GM18511 (cell line): ENCODE measurements at regions not wholly inside any gene's neighbourhood (a gene's known extent, or its start where the extent isn't known, plus 50 kb on each side); places are given as distances from the start of the nearest gene placed in this dataset.
"Not testable (repeated sequence)": the region's sequence is repeated elsewhere in the genome, so short reads cannot be mapped to it uniquely, and the experiment has no call there.

Experiments used
- ATAC-seq: cut with Tn5 transposase; IDR thresholded peaks from one replicate; pipeline ENCODE4 v1.9.1; 2021; ENCODE audit warnings: mild to moderate bottlenecking, moderate library complexity; ENCODE audit not compliant: unreplicated experiment

DNA sequence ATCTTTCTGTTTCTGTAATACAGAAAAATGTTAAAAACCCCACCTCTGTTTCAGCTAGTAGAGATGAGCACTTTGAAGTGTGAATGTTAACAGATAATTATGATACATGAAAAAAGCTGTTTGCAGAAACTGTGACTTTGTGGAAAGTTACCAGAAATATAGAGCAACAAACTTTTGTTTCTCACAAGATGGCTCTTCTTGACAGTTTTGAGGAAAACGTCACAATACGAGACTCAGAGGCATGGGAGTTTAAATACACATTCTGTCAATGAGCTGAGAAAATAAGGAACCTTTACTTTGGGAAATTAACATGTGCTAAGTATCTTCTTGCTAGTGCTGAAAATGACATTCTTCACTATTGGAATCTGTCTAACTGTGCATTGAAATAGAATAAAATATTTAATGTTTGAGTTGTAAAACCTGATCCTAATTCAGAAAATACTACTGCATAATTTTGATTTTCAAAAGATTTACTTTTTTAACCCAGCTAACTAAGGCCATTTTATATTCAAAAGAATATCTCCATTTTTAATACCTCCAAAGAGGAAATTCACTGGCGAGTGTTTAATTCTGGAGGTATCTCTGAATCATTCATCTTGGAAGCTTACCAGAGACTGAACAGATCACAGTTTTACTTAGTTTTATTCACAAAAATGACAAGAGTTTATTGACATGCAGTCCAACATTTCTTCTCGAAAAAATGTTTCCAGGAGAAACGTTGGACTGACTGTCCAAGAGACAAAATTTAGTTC, 308.9 kb upstream of the LRFN5 start:
- no peak for ATAC-seq

DNA sequence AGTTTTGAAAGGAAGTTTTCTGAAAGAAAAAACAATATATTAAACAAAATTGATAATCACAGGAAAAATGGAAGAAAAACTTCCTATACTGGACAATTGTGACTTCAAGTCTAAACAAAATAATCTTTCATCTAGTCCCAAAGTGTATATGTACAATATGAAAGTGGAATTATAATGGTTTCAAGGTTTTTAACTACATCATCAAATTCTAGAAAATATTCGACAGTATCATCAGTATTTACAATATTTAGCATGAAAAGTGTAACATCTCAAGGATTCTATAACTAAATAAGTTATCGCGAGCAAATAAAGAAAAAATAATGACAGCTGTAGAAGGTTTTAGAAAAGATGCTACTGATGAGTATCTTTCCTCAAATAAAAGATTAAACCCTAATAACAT, 310.9 kb upstream of the LRFN5 start:
- no peak for ATAC-seq

DNA sequence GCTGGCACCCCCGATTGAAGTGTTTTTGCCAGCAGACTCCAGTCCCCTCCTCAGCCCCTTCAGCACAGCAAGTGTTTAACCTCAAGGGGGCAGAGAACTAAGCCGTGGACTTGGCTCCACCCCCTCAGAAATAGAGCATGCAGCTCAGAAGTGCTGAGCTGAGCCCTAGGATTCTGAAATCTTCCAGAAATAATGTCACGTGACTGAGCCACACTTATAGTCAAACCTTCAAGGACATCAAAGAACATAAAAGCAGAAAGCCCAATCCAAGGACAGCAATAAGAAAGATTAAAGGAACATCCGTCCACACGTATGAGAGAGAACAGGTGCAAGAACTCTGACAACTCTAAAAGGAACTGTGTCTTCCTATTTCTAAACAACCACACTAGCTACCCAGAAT, 317.7 kb upstream of the LRFN5 start:
- ATAC-seq, result no peak

GRCh38 chr14:41285186-41285748, 321.4 kb upstream of the LRFN5 start:
- no peak for ATAC-seq

GRCh38 chr14:41280745-41281144, 325.9 kb upstream of the LRFN5 start:
- ATAC-seq, result no peak

GRCh38 chr14:41277450-41277849, 329.2 kb upstream of the LRFN5 start:
- no peak for ATAC-seq

- no peak for ATAC-seq
Measured at GRCh38 chr14:41257476-41257875, 349.2 kb upstream of the LRFN5 start.

DNA sequence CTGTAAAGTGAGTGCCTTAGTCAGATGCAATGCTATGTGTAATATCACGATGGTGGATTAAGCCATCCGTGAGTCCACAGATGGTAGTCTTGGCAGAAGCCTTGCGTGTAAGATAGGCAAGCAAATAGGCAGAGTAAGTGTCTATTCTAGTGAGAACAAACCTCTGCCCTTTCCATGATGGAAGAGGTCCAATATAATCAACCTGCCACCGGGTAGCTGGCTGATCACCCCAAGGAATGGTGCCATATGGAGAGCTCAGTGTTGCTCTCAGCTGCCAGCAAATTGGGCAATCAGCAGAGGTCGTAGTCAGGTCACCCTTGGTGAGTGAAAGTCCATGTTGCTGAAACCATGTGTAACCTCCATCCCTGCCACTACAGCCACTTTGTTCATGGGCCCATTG, 371.2 kb upstream of the LRFN5 start:
- ATAC-seq, result no peak

DNA sequence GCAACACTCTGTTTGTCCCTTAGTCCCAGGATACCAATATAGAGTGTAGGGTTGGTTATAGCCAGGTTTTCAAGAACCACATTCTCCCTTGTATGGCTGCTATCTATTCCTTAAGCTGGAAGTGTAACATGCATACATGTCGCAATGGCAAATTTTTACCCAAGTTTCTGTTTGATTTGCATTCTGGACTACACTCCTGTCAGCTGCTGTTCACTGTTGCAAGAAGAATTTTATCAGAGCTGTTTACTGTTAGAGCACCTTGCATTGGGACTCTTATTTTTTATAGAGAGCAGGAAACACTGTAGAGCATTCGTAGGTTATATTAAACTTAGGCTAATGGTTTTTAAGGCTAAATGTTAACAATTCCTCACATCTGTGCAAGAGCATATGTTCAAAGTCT, 376.0 kb upstream of the LRFN5 start:
- ATAC-seq, result no peak

DNA sequence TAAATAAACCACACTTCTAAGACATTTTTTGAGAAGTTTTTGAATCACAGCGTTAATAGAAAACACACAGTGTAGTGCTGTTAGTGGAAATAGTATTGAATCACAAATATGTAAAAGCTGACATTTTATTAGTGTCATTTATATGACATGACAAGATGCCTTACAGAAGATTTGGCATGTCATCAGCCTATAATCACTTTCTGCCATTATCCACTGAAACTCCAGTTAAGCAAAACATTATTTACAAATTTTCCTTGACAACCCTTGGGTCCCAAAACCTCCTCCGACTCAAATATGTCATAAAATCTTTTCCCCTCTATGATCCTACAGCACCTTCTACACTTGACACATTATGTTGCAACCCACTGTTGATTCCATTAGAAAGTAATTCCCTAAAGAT, 376.9 kb upstream of the LRFN5 start:
- no peak for ATAC-seq

DNA sequence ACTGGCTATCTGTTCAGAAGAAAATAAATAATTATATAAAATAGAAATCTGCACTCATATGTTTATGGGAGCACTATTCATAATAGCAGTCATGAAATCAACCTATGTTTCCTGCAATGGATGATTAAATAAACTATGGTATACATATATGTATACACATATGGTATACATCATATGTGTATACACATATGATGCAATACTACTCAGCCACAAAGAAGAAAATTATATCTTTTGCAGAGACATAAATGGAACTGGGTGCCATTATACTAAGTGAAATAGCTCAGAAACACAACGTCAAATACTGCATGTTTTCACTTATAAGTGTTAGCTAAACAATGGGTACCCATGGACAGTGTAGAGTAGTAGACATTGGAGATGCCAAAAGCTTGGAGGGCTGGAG, 381.2 kb upstream of the LRFN5 start:
- no peak for ATAC-seq

DNA sequence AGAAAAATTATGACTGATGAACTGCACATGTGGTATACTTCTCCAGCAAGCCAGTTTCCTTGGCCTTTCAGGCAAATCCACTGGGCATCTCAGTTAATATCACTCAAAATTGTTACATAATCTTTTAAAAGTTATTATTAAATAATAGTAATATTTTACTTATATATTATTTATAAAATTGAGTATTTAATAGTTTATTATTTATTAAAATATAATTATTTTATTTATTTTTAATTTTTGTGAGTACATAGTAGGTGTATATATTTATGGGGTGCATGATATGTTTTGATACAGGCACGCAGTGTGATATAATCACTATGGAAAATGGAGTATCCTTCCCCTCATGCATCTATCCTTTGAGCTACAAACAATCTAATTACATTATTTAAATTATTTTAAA, 384.1 kb upstream of the LRFN5 start:
- no peak for ATAC-seq

- not testable (repeated sequence) for ATAC-seq
Measured at GRCh38 chr14:41214978-41215377, 391.7 kb upstream of the LRFN5 start.

DNA sequence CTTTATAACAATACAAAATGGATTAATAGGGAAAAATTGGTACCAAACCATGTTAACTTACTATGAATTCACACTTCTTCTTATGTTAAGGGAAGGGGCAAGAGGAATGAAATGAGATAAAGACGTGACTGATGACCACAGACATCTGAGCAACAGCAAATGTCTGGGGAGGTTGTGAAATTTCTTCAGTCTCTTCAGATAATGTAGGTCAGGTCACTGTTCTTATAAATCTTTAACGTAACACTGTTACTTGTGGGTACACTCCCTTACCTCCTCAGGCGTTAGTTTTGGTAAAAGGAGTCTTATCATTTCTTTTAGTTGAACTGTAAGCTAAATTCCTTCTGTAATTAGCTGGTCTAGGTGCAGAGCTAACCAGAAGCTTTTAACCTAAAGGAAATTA, 405.0 kb upstream of the LRFN5 start:
- no peak for ATAC-seq

DNA sequence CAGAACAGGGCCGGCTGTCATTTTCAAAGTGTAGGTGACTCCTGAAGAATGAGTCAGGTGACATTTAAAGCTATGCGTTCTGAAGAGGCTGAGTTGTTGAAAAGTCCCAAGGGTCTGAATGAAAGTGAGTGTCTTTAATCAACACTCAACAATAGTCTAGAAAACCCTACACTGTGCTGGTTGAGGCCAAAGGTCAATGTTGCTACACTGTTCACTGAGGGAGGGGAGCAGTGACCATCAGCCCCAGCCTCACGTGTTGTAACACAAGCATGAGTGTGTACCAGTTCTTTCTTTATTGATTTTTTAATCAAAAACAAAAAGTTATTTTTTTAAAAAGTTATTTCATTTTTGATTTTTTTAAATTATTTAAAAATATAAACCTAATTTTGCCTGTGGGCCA, 418.8 kb upstream of the LRFN5 start:
- no peak for ATAC-seq

- ATAC-seq, result no peak
Measured at GRCh38 chr14:41171045-41171444, 435.6 kb upstream of the LRFN5 start.

DNA sequence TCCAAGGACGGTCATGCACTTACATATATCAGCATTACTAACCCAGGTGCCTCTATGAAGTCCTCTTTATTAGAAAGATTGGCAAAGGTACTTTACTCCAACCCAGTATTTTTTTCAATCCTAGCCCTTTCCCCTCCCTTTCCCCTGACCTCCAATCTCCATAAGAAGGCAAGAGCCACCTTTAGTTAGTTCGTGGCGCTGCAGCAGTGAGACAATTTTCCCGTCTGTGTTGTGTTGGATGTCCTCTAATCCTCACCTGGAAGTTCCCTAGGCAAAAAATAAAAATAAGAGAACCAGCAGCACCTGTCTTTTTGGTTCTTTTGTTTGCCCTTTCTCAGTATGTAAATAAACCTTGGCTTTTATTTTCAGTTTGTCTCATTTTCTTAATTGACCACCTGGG, 439.6 kb upstream of the LRFN5 start:
- no peak for ATAC-seq

DNA sequence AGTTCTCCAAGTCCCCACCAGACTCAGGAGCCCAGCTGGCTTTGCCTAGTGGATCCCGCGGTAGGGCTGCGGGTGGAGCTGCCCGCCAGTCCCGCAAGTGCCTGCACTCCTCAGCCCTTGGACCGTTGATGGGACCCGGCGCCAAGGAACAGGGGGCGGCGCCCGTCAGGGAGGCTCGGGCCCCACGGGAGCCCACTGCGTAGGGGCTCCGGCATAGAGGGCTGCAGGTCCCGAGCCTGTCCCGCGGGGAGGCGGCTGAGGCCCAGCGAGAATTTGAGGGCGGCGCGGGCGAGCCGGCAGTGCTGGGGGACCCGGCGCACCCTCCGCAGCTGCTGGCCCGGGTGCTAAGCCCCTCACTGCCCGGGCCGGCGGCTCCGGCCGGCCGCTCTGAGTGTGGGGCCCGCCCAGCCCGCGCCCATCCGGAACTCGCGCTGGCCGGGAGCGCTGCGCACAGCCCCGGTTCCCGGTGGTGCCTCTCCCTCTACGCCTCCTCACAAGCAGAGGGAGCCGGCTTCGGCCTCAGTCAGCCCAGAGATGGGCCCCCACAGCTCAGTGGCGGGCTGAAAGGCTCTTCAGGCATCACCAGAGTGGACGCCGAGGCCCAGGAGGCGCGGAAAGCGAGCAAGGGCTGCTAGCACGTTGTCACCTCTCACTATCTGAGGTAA, 452.4 kb upstream of the LRFN5 start:
- ATAC-seq, result no peak

DNA sequence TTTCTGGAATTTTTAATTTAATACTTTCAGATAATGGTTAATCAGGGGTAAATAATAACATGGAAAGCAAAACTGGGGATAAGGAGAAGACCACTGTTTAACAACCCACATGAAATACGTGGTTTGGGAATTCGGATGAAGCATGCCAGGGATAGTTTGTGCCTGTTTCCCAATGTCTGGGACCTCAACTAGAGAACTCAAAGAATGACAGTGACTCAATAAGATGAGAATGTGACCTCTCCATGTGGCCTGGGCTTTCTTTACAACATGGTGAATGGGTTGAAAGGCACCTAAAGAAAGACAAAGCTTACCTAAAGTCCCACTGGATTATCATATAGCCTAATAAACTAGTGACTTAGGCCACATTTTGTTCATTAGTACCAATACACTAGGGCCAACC, 460.3 kb upstream of the LRFN5 start:
- ATAC-seq, result no peak

GRCh38 chr14:41144370-41144769, 462.3 kb upstream of the LRFN5 start:
- ATAC-seq, result no peak

DNA sequence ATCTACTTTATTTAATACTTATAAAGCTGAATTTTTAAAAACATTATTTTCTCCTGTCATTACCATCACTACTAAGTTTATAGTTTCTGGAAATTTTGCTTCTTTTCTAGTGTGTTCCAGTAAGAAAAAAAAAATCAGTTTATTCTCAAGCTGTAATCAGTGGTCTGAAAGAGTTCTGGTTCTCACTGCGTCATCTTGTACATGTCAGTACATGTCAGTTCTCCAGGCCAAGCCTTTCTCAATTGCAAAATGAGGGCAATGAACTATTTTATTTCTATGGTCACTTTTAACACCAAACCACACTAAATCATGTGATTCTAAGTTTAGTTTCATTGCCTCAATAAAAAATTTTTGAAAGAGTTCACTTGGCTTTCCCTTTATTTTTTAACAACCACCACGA, 468.9 kb upstream of the LRFN5 start:
- no peak for ATAC-seq

- no peak for ATAC-seq
Measured at GRCh38 chr14:41130274-41130673, 476.4 kb upstream of the LRFN5 start.
